GM23338 (cell line): ENCODE measurements at regions not wholly inside any gene's neighbourhood (a gene's known extent, or its start where the extent isn't known, plus 50 kb on each side); places are given as distances from the start of the nearest gene placed in this dataset.

Experiments
- ATAC-seq: fragments of 200-7000 bp; cut with Tn5 transposase; 3 replicates; pipeline ENCODE4 v1.9.1; 2020
- DNase-seq: peaks from one replicate; pipeline ENCODE4 v3.0.0-alpha.2; 2015; ENCODE audit warnings: low spot score
- H2AFZ ChIP-seq: fragments of 200-600 bp; sonication (generic); 2 replicates; pipeline ENCODE4 v1.8.0; 2016; ENCODE audit warnings: antibody characterized with exemption, mild to moderate bottlenecking, moderate library complexity
- H3F3A ChIP-seq: fragments of 200-600 bp; sonication (generic); replicated peaks from 2 replicates; pipeline ENCODE4 v1.8.0; 2017; ENCODE audit warnings: antibody characterized with exemption, mixed run types, low read depth
- H3K27ac ChIP-seq: fragments of 200-600 bp; sonication (generic); 2 replicates; pipeline ENCODE4 v1.6.1; 2016; ENCODE audit warnings: low read depth
- H3K27me3 ChIP-seq: fragments of 200-600 bp; sonication (generic); 2 replicates; pipeline ENCODE4 v1.8.0; 2016; ENCODE audit warnings: mild to moderate bottlenecking, mixed run types, moderate library complexity; ENCODE audit not compliant: insufficient read depth
- H3K36me3 ChIP-seq: fragments of 200-600 bp; sonication (generic); 2 replicates; pipeline ENCODE4 v1.8.0; 2016; ENCODE audit warnings: mild to moderate bottlenecking; ENCODE audit not compliant: insufficient read depth
- H3K4me1 ChIP-seq: fragments of 200-600 bp; sonication (generic); 2 replicates; pipeline ENCODE4 v1.8.0; 2016; ENCODE audit warnings: mild to moderate bottlenecking, moderate library complexity; ENCODE audit not compliant: insufficient read depth
- H3K4me2 ChIP-seq: fragments of 200-600 bp; sonication (generic); 2 replicates; pipeline ENCODE4 v1.7.1; 2017; ENCODE audit warnings: mixed run types
- H3K4me3 ChIP-seq: fragments of 200-600 bp; sonication (generic); 2 replicates; pipeline ENCODE4 v1.6.1; 2016; ENCODE audit warnings: mixed run types
- H3K79me2 ChIP-seq: fragments of 200-600 bp; sonication (generic); replicated peaks from 2 replicates; pipeline ENCODE4 v1.8.0; 2017; ENCODE audit warnings: mild to moderate bottlenecking; ENCODE audit not compliant: insufficient read depth
- H3K9me2 ChIP-seq: fragments of 200-600 bp; sonication (generic); 2 replicates; pipeline ENCODE4 v1.8.0; 2017; ENCODE audit not compliant: insufficient read depth
- H4K20me1 ChIP-seq: fragments of 200-600 bp; sonication (generic); replicated peaks from 2 replicates; pipeline ENCODE4 v1.8.0; 2017; ENCODE audit warnings: mild to moderate bottlenecking; ENCODE audit not compliant: insufficient read depth
- H3K27ac Mint-ChIP-seq: 2 replicates; pipeline ENCODE4 v1.8.0; 2020; ENCODE audit warnings: inconsistent platforms, mild to moderate bottlenecking, moderate library complexity, mixed read lengths
- H3K27me3 Mint-ChIP-seq: 3 replicates; pipeline ENCODE4 v1.8.0; 2022; ENCODE audit warnings: low read depth, mild to moderate bottlenecking, moderate library complexity, mixed read lengths, inconsistent platforms; ENCODE audit not compliant: insufficient read depth, poor library complexity
- H3K36me3 Mint-ChIP-seq: 3 replicates; pipeline ENCODE4 v1.8.0; 2021; ENCODE audit warnings: low read depth, mild to moderate bottlenecking, inconsistent platforms, moderate library complexity, mixed read lengths
- H3K4me1 Mint-ChIP-seq: 3 replicates; pipeline ENCODE4 v1.8.0; 2020; ENCODE audit warnings: mild to moderate bottlenecking, inconsistent platforms, mixed read lengths
- H3K4me3 Mint-ChIP-seq: 3 replicates; pipeline ENCODE4 v1.8.0; 2021; ENCODE audit warnings: moderate library complexity, mild to moderate bottlenecking, inconsistent platforms, mixed read lengths
- H3K9me3 Mint-ChIP-seq: 3 replicates; pipeline ENCODE4 v1.8.0; 2020; ENCODE audit warnings: moderate library complexity, mild to moderate bottlenecking, inconsistent platforms, mixed read lengths
- CREB1 ChIP-seq: fragments of 250-450 bp; sonication (Bioruptor Pico); IDR thresholded peaks from 2 replicates; pipeline ENCODE4 v1.5.0; 2020; ENCODE audit warnings: low read depth, mild to moderate bottlenecking, moderate library complexity
- CTCF ChIP-seq, 2 experiments: fragments of 200-600 bp in 1 of 2; sonication (generic) in 1 of 2; conservative IDR thresholded peaks; 2 replicates each; pipeline versions ENCODE4 v1.5.1 to v1.6.1; 2016 to 2017; ENCODE audit warnings: antibody characterized with exemption in 2 of 2, low read depth in 2 of 2, mild to moderate bottlenecking in 2 of 2, moderate library complexity in 1 of 2
- EZH2 ChIP-seq: fragments of 200-600 bp; sonication (generic); IDR thresholded peaks from one replicate; pipeline ENCODE4 v1.8.0; 2017; ENCODE audit warnings: antibody characterized with exemption, mild to moderate bottlenecking, low read depth; ENCODE audit not compliant: unreplicated experiment
- EZH2phosphoT487 ChIP-seq: fragments of 200-600 bp; sonication (generic); IDR thresholded peaks from one replicate; pipeline ENCODE4 v1.8.1; 2018; ENCODE audit warnings: antibody characterized with exemption; ENCODE audit not compliant: unreplicated experiment
- JUNB ChIP-seq: IDR thresholded peaks from one replicate; pipeline ENCODE4 v1.6.1; 2016; ENCODE audit warnings: antibody characterized with exemption; ENCODE audit not compliant: unreplicated experiment
- POLR2AphosphoS5 ChIP-seq: IDR thresholded peaks from 2 replicates; pipeline ENCODE4 v1.6.1; 2016; ENCODE audit warnings: antibody characterized with exemption, low read depth
- REST ChIP-seq: IDR thresholded peaks from one replicate; pipeline ENCODE4 v1.6.1; 2018; ENCODE audit warnings: antibody characterized with exemption; ENCODE audit not compliant: unreplicated experiment
- ZNF331 ChIP-seq: fragments of 250-450 bp; sonication (Bioruptor Pico); IDR thresholded peaks from 2 replicates; pipeline ENCODE4 v1.5.0; 2020; ENCODE audit warnings: low read depth, mild to moderate bottlenecking, moderate library complexity

- Mint-ChIP-seq H3K9me3 (peaks cover 11% of the 10 kb centered on the region), H3K4me3 (no peak overlapping the region), H3K27me3 (peaks cover 4% of the 10 kb centered on the region), H3K36me3 (no peaks in the 10 kb centered on the region), H3K27ac (no peak overlapping the region), H3K4me1 (peaks cover 13% of the 10 kb centered on the region)
- no peaks in the 10 kb centered on the region for H3K4me1 ChIP-seq
- no peak for ATAC-seq
- no peak for DNase-seq
- no peak for TF ChIP-seq CTCF (conservative IDR thresholded peaks at IDR 0.05; ENCODE audit: low read depth in 2 of 2)
- no peaks in the 10 kb centered on the region for H3K36me3 ChIP-seq
- no peaks in the 10 kb centered on the region for H3F3A ChIP-seq
- no peaks in the 10 kb centered on the region for H3K27me3 ChIP-seq
- H4K20me1 ChIP-seq, result no peaks in the 10 kb centered on the region
- H3K27ac ChIP-seq, result no peak overlapping the region
- H3K4me2 ChIP-seq, result no peak overlapping the region
- H3K79me2 ChIP-seq, result no peaks in the 10 kb centered on the region
- H2AFZ ChIP-seq, result no peak overlapping the region
- no peak overlapping the region for H3K4me3 ChIP-seq
- H3K9me2 ChIP-seq, result no peaks in the 10 kb centered on the region
Measured at GRCh38 chr10:69729326-69730048, 72.2 kb upstream of the COL13A1 start.

GRCh38 chr10:69730251-69731156 lies 71.2 kb upstream of the COL13A1 start:
- Histone ChIP-seq H3K27ac (no peak overlapping the region), H3K79me2 (no peaks in the 10 kb centered on the region), H3K4me1 (no peaks in the 10 kb centered on the region), H3K36me3 (no peaks in the 10 kb centered on the region), H3K27me3 (no peaks in the 10 kb centered on the region), H3K4me3 (no peak overlapping the region), H3F3A (no peaks in the 10 kb centered on the region), H3K9me2 (no peaks in the 10 kb centered on the region), H2AFZ (no peak overlapping the region), H4K20me1 (no peaks in the 10 kb centered on the region), H3K4me2 (no peak overlapping the region)
- DNase-seq, result no peak
- TF ChIP-seq POLR2AphosphoS5 (no peak), ZNF331 (CRISPR knock-in tag) (no peak), CREB1 (CRISPR knock-in tag) (no peak), JUNB (no peak), REST (no peak), EZH2 (no peak), EZH2phosphoT487 (no peak)
- no peaks in the 10 kb centered on the region for H3K36me3 Mint-ChIP-seq
- peaks cover 13% of the 10 kb centered on the region for H3K4me1 Mint-ChIP-seq
- peaks cover 11% of the 10 kb centered on the region for H3K9me3 Mint-ChIP-seq
- H3K27ac Mint-ChIP-seq, result no peak overlapping the region
- no peak overlapping the region for H3K4me3 Mint-ChIP-seq
- ATAC-seq, result no peak
- peaks cover 4% of the 10 kb centered on the region for H3K27me3 Mint-ChIP-seq
